ENCODE measurements at regions not wholly inside any gene's neighbourhood (a gene's known extent, or its start where the extent isn't known, plus 50 kb on each side); places are given as distances from the start of the nearest gene placed in this dataset.

DNA sequence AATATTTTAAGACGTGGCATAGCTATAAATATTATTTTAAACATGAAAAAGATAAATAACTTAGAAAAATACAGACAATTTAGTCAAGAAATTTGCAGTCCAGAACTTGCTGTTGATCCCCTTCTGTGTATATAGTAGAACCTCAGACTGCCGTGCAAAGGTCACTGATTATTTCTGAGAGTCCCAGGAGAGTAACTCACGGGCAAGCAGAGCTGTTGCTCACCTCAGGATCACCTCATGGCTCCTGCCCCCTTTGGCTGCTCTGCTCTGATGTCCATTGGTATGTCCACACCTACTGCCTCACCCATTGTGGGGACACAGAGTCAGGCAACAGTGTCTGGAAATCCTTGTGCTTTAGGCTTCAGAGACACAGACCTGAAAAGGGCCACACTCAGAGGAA is 392.9 kb upstream of the CELF4 start:
- no peak for DNase-seq

DNA sequence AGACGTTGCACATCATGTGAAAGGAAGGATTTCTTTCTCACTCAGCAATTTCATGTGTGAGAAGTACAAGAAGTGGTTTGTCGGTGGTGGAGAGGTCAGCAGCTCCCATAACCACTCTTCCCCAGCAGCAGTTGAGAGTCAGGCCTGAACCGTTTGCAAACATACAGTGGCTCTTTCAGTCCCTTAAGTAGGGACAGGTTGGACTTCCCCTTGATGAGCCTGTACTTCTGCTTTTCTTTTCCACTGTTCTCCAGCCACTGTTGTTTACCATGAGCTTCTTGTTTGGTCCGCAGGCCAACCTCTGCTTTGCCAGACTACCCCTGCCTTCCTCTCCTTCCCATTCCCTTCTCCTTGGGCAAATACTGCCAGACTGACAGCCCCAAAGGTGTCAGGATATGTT is 391.3 kb upstream of the CELF4 start:
- no peak for DNase-seq

- DNase-seq, result no peak
Measured at GRCh38 chr18:37956020-37956419, 390.4 kb upstream of the CELF4 start.

GRCh38 chr18:37955201-37955600 is 389.6 kb upstream of the CELF4 start:
- no peak for DNase-seq

GRCh38 chr18:37953876-37954275 is 388.3 kb upstream of the CELF4 start:
- DNase-seq, result no peak

DNA sequence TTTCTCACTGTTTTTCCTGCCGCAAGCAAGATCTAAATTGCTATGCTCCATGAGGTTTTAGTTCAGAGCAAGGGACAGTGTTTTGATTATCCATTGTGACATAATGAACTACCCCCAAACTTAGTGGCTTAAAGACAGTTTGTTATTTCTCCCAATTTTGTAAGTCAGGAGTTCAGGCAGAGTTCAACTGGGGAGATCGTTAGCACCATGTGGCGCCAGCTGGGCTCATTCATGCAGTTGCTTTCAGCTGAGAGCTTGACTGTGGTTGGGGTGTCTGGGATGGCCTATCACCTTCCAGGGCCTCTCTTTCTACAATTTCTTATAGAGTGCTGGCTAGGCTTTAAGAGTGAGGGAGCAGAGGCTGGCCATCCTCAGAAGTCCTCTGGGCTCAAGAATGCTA is 382.9 kb upstream of the CELF4 start:
- DNase-seq, result no peak

DNA sequence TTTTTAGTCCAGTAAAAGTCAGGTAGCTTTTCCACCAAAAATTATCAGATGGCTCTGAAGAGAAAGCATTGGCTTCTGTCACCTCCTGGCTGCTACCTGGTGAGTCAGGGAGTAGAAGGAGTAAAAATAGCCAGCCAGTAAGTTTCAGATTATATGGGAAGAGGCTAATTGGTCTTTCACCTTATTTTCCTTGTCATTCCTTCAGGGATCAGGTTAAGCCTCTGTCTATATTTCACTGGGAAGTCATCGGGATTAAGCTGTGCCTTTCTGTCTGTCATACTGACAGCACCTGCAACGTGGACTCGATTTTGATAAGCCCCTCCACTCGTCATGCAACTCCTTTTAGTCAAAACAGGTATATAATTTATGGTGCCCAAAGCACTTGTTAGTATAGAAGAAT is 380.7 kb upstream of the CELF4 start:
- DNase-seq, result no peak

DNA sequence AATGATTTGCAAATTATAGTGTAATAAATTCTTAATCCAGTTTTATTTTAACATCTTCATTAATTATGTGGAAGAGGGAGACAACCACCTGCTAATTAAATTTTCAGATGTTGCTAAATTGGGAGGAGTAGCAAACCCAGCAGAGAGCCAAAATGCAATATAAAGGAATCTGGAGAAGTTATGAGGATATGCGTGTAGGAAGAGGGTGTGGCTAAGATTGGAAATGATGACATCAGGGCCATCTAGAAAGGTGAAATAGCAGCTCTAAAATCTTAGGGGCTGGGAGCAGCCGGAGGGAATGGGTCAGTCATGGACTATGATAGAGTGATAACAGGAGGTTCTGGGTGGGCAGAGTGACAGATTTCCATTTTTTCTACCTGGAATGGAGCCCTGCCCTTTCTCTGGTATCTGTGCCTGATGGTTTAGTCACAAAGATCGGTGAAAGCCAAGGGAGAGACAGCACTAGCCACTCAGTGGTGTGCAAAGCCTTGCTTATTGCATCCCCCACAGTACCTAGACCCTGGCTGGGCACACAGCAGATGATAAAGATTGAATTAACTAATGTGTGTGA is 379.2 kb upstream of the CELF4 start:
- no peak for DNase-seq

GRCh38 chr18:37937287-37937686 is 371.7 kb upstream of the CELF4 start:
- DNase-seq, result no peak

DNA sequence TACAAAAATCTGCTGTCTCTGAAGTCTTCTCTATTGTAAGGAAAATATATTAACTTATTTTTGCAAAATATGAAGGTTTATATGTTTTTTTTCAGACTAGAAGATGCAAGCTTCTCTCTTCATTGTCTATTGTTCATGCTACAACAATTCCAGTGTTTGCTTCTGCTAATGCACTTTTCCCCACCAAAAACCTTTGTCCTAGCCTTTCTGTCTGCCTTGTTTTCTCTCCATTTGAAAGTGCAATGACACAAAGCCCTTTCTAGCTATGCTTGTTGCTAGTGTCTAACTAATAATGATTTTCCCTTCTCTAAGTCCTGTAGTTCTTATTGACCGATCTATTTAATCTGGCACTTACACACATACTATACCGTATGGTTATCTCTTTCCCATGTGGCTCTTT is 369.5 kb upstream of the CELF4 start:
- no peak for DNase-seq

DNA sequence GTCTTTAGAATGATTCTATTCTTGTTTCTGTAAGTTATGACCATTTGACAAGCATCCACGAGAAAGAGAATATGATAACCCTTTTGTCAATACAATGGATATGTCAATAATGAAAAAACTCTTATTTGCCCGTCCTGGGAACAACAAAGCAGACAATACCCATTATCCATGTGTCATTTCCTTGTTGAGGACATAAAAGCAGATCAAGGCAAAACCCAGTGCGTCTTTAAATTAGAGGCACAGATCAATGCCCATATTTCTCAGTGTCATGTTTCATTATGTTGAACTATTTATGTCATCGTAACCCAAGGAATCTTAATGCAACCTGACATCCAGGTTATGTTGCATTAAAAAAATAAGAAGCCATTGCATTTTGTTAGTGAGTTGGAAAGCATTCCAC is 365.0 kb upstream of the CELF4 start:
- DNase-seq, result no peak

DNA sequence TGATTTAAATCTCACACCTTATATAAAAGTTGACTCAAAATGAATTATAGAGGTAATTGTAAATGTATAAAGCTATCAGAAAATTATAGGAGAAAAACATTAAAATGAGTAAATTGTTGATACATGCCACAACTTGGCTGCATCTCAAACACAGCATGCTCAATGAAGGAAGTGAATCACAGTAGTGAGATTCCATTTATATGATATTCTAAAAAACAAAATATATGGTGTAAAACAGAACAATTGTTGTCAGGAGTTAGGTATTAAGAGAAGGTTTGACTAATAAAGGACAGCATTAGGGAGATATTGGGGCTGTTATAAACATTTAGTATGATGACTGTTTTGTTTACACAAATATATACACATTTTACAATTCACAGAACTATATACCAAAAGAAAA is 356.6 kb upstream of the CELF4 start:
- no peak for DNase-seq

- DNase-seq, result no peak
Measured at GRCh38 chr18:37920865-37921264, 355.3 kb upstream of the CELF4 start.

DNA sequence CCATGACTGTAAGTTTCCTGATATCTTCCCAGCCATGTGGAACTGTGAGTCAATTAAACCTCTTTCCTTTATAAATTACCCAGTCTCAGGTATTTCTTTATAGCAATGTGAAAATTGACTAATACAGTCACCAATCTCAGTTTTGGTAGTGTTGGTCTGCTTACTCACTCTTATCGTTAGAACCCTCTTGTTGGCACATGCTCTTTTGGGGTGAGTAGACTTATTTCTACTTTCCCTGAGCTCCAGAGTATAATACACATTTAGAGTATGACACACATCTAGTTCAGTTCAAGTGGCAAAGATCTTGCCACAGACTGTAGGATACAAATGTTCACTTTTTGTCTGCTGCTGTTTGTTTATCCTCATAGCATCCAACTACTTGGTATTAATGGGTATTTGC is 347.5 kb upstream of the CELF4 start:
- DNase-seq, result no peak

DNA sequence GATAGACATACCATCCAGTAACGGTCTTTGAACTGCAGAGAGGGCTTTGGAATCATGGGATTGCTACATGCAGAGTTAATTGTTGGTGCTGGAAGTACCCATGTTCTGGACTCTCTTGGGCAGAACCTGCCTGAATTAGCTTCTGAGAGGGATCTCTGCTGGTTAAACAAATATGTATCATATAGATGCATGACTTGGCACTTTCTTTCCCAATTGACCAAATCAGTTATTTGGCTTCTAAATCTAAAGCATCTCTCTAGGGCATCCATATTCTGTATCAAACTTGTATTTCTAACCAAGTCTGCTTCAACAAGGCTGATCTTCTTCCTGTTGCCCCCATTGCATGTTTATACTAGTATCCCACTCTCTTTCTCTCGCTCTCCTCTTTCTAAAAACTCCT is 336.7 kb upstream of the CELF4 start:
- no peak for DNase-seq

DNA sequence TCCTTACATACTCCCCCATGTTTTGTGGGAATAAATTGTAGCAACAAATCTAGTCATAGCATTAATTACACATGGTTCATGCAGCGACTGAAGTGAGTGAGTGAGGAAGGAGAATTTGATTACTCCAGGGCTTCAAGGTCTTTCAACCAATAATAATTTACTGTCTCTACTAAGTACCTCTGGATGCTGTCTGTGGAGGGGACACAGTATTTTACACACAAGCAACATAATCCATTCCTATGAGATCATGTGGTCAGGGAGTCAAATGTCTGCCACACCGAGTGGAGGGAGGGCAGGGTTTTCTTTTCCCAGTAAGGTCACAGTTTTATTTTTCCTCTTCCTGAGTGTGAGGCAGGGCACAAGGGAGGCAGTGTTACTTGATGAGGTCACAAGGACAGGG is 334.7 kb upstream of the CELF4 start:
- no peak for DNase-seq

DNA sequence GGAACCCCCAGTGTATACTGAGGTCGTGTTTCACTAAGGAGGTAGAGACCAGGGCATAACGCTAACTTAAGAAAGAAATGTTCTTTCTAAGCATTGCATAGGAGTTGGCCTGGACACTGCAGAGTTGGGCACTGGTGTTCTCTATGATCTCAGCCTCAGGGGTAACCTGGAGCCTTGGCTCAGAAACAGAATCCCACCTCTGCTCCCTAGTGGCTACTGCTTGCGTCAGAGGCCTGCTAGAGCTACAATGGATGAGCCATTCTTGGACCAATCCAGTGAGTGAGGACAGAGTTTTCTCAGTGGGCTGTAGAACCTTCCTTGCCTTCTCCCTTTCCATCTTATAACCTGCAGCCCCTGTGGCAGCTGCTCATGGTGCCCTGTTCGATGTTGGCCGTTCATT is 324.4 kb upstream of the CELF4 start:
- no peak for DNase-seq

DNA sequence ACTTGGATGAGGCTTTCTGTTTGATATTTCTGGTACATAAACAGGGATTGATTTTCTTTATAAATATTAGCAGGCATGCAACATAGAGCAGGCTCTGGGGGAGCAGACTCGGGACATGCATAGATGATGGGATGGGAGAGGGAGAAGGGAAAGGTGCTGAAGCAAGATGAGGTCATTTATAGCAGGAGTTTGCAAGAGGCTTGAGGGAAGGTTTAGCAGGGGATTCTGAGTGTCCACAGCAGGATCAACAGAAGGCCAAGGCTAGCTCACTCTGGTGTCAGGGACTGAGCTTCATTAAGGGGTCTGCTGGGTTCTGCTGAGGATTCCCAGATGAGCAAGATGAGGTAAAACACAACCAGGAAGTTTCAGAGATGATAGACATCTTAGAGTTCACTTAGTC is 309.1 kb upstream of the CELF4 start:
- DNase-seq, result no peak

DNA sequence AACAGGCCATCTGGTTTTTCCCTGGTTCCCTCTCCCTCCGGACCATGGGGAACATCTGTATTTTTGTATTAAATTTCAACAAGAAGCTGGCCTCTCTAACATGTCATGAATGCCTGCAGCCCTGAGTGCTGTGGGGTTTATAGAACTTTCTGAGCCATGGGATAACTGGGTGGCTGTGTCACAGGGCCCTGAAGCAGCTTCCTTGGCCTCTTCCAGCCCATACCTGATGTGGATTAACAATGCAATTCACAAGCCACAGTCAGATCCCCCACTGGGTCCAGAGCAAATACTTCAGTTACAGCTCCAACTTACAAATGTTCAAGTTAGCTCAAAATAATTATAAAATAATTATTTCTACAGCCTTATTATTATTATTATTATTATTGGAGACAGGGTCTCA is 307.8 kb upstream of the CELF4 start:
- DNase-seq, result no peak

GRCh38 chr18:37872562-37872961 is 307.0 kb upstream of the CELF4 start:
- DNase-seq, result no peak

- no peak for DNase-seq
Measured at GRCh38 chr18:37871561-37871960, 306.0 kb upstream of the CELF4 start.

- no peak for DNase-seq
Measured at GRCh38 chr18:37869051-37869450, 303.5 kb upstream of the CELF4 start.

GRCh38 chr18:37864122-37864521 is 298.5 kb upstream of the CELF4 start:
- DNase-seq, result no peak

GRCh38 chr18:37861981-37862380 is 296.4 kb upstream of the CELF4 start:
- no peak for DNase-seq

- DNase-seq, result no peak
Measured at GRCh38 chr18:37854396-37854795, 288.8 kb upstream of the CELF4 start.
